Tibial nerve (tissue), 4 donors: ENCODE measurements at regions not wholly inside any gene's neighbourhood (a gene's known extent, or its start where the extent isn't known, plus 50 kb on each side); places are given as distances from the start of the nearest gene placed in this dataset.
"Not testable (repeated sequence)": the region's sequence is repeated elsewhere in the genome, so short reads cannot be mapped to it uniquely, and the experiment has no call there.

ENCODE experiments used
- DNase-seq, 2 donors: peaks; one replicate each; pipeline ENCODE4 v3.0.0-alpha.2; 2019; ENCODE audit warnings: low spot score in 2 of 2
- H3K27ac ChIP-seq, 4 donors: fragments of 200-600 bp; sonication (generic) in 3 of 4; one replicate each; pipeline ENCODE4 v1.5.1; 2017 to 2019; ENCODE audit warnings: mild to moderate bottlenecking in 1 of 4
- H3K27me3 ChIP-seq, 2 donors: fragments of 200-600 bp; sonication (generic) in 1 of 2; one replicate each; pipeline versions ENCODE4 v1.5.1 to v1.6.0; 2017 to 2019
- H3K36me3 ChIP-seq, 3 donors: fragments of 200-600 bp; sonication (generic); one replicate each; pipeline ENCODE4 v1.5.1; 2018 to 2019
- H3K4me1 ChIP-seq, 4 donors: fragments of 200-600 bp; sonication (generic) in 3 of 4; one replicate each; pipeline ENCODE4 v1.5.1; 2017 to 2019
- H3K4me3 ChIP-seq, 4 donors: fragments of 200-600 bp; sonication (generic) in 3 of 4; one replicate each; pipeline ENCODE4 v1.5.1; 2017 to 2019; ENCODE audit warnings: mild to moderate bottlenecking in 1 of 4, moderate library complexity in 1 of 4
- H3K9me3 ChIP-seq, 4 donors: fragments of 200-600 bp; sonication (generic) in 3 of 4; one replicate each; pipeline ENCODE4 v1.5.1; 2017 to 2019
- EP300 ChIP-seq, 2 donors: sonication (generic); formaldehyde crosslinking; IDR thresholded peaks; one replicate each; pipeline ENCODE4 v1.6.1; 2017; ENCODE audit warnings: antibody characterized with exemption in 2 of 2, mild to moderate bottlenecking in 1 of 2
- POLR2A ChIP-seq, 2 donors: fragments of 450-650 bp; IDR thresholded peaks; one replicate each; pipeline ENCODE4 v1.6.1; 2017; ENCODE audit warnings: antibody characterized with exemption in 2 of 2, mild to moderate bottlenecking in 2 of 2, moderate library complexity in 2 of 2
- WGBS, 2 donors: methylation state at CpG; one replicate each; pipeline ENCODE4 v1.1.5; 2018; 5-methylcytosine and 5-hydroxymethylcytosine counted together
- TF ChIP-seq, protein P1 (sequence below), 5 experiments: fragments of 200-600 bp in 3 of 5; fragments of 450-650 bp in 2 of 5; sonication (generic) in 3 of 5; IDR thresholded peaks; one replicate each; pipeline ENCODE4 v1.5.1; 2016 to 2019; ENCODE audit warnings: antibody characterized with exemption in 5 of 5, mild to moderate bottlenecking in 3 of 5, moderate library complexity in 2 of 5

- WGBS, 2 donors: 71 to 75% methylated on average over 4 of the region's 4 CpGs
Measured at GRCh38 chr9:36521148-36521547, 51.5 kb upstream of the MELK start.

GRCh38 chr9:36517131-36517530 is 55.6 kb upstream of the MELK start:
- no peaks in the 10 kb centered on the region for H3K4me1 ChIP-seq
- TF ChIP-seq, protein P1, sequence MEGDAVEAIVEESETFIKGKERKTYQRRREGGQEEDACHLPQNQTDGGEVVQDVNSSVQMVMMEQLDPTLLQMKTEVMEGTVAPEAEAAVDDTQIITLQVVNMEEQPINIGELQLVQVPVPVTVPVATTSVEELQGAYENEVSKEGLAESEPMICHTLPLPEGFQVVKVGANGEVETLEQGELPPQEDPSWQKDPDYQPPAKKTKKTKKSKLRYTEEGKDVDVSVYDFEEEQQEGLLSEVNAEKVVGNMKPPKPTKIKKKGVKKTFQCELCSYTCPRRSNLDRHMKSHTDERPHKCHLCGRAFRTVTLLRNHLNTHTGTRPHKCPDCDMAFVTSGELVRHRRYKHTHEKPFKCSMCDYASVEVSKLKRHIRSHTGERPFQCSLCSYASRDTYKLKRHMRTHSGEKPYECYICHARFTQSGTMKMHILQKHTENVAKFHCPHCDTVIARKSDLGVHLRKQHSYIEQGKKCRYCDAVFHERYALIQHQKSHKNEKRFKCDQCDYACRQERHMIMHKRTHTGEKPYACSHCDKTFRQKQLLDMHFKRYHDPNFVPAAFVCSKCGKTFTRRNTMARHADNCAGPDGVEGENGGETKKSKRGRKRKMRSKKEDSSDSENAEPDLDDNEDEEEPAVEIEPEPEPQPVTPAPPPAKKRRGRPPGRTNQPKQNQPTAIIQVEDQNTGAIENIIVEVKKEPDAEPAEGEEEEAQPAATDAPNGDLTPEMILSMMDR (IDR thresholded peaks at IDR 0.05): no peak
- TF ChIP-seq EP300 (IDR thresholded peaks at IDR 0.05): no peak
- TF ChIP-seq POLR2A (IDR thresholded peaks at IDR 0.05): no peak
- H3K27ac ChIP-seq: no peak overlapping the region
- DNase-seq: no peak
- no peak overlapping the region for H3K4me3 ChIP-seq
- H3K9me3 ChIP-seq: no peaks in the 10 kb centered on the region
- H3K27me3 ChIP-seq: no peaks in the 10 kb centered on the region
- H3K36me3 ChIP-seq: no peaks in the 10 kb centered on the region

More at GRCh38 chr9:36521148-36521547, 51.5 kb upstream of the MELK start:
- Histone ChIP-seq H3K4me1 (no peaks in the 10 kb centered on the region), H3K9me3 (no peaks in the 10 kb centered on the region), H3K4me3 (no peak overlapping the region), H3K36me3 (no peaks in the 10 kb centered on the region), H3K27ac (no peak overlapping the region), H3K27me3 (no peaks in the 10 kb centered on the region)
- TF ChIP-seq, protein P1 (IDR thresholded peaks at IDR 0.05): no peak
- DNase-seq: no peak

- Histone ChIP-seq H3K27ac (no peak overlapping the region), H3K4me1 (no peaks in the 10 kb centered on the region), H3K4me3 (no peak overlapping the region), H3K27me3 (no peaks in the 10 kb centered on the region), H3K36me3 (no peaks in the 10 kb centered on the region), H3K9me3 (no peaks in the 10 kb centered on the region)
- WGBS, 2 donors: 80 to 81% methylated on average over 4 of the region's 4 CpGs
- no peak for TF ChIP-seq EP300 (IDR thresholded peaks at IDR 0.05)
- TF ChIP-seq, protein P1 (IDR thresholded peaks at IDR 0.05): no peak
- no peak for TF ChIP-seq POLR2A (IDR thresholded peaks at IDR 0.05)
- DNase-seq: no peak
Measured at GRCh38 chr9:36504156-36504555, 68.5 kb upstream of the MELK start.

DNA sequence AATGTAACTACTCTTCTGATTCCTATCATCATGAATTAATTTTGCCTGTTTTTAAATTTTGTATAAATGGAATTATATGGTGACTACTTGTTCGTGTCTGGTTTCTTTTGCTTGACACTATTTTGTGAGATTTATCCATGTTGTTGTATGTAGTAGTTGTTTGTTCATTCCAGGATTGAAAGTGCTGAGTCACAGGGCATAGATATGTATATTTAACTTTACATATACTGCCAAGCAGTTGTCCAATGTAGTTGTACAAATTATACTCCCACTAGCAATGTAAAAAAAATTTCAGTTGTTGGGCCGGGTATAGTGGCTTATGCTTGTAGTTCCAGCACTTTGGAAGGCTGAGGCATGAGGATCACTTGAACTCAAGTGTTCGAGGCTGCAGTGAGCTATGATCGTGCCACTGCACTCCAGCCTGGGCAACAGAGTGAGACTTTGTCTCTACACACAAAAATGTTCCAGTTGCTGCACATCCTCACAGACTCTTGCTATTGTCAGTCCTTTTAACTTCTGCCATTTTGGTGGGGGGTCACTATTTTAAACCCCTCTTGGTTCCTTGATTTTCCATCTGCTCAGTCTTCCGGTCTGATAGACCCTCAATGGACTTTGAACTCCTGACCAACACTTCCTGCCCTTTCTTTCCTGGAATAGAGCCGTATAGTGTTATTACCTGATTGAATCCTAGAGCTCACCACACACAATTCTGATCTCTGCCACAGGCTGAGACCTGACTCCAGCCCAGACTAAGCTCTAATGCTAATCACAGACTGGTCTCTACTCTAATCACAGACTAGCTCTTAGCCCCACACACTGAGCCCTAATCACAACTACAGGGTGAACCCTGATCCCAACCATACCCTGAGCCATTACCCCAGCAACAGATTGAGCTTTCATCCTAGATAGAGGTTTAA is 69.3 kb upstream of the MELK start:
- Histone ChIP-seq H3K36me3 (no peaks in the 10 kb centered on the region), H3K27me3 (no peaks in the 10 kb centered on the region), H3K4me3 (no peak overlapping the region), H3K4me1 (no peaks in the 10 kb centered on the region), H3K27ac (no peak overlapping the region), H3K9me3 (no peaks in the 10 kb centered on the region)
- TF ChIP-seq EP300 (IDR thresholded peaks at IDR 0.05): no peak
- TF ChIP-seq, protein P1 (IDR thresholded peaks at IDR 0.05): no peak
- TF ChIP-seq POLR2A (IDR thresholded peaks at IDR 0.05): no peak
- 84% methylated on average over 6 of the region's 6 CpGs for WGBS, 2 donors
- DNase-seq: no peak

DNA sequence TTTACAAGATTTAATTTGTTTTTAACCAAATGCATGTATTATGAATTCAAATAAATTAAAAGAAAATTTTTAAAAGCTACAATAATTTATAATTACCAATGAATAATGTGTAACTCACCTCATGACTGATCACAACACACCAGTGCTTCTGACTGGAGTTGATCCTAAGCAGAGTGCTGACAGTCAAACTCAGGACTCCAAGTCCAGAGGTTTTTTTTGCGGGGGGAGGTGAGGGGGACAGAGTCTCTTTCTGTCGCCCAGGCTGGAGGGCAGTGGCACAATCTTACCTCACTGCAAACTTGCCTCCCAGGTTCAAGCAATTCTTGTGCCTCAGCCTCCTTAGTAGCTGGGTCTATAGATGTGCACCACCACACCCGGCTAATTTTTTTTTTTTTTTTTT is 71.0 kb upstream of the MELK start:
- Histone ChIP-seq H3K4me3 (no peak overlapping the region), H3K36me3 (no peaks in the 10 kb centered on the region), H3K27ac (no peak overlapping the region), H3K4me1 (no peaks in the 10 kb centered on the region), H3K9me3 (no peaks in the 10 kb centered on the region), H3K27me3 (no peaks in the 10 kb centered on the region)
- TF ChIP-seq EP300 (IDR thresholded peaks at IDR 0.05): no peak
- TF ChIP-seq, protein P1 (IDR thresholded peaks at IDR 0.05): no peak
- TF ChIP-seq POLR2A (IDR thresholded peaks at IDR 0.05): no peak
- 83% methylated on average over 3 of the region's 3 CpGs for WGBS, 2 donors
- no peak for DNase-seq

DNA sequence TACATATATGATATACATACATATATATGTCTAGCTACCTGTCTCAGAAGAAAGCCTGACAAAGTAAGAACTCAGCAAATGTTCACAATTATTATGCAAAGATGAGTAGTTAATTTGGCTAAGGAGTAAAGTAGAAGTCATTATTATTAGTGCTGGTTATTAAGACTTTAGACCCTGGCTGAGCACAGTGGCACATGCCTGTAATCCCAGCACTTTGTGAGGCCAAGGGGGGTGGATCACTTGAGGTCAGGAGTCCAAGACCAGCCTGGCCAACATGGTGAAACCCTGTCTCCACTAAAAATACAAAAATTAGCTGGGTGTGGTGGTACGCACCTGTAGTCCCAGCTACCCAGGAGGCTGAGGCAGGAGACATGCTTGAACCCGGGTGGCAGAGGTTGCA is 71.8 kb upstream of the MELK start:
- H3K27ac ChIP-seq, H3K36me3 ChIP-seq, H3K4me1 ChIP-seq, H3K27me3 ChIP-seq, H3K9me3 ChIP-seq, H3K4me3 ChIP-seq, DNase-seq: not testable (repeated sequence)
- WGBS, 2 donors: 89 to 90% methylated on average over 2 of the region's 2 CpGs
